ENCODE measurements at regions not wholly inside any gene's neighbourhood (a gene's known extent, or its start where the extent isn't known, plus 50 kb on each side); places are given as distances from the start of the nearest gene placed in this dataset.

GRCh38 chr3:153619268-153619667 lies 457.2 kb downstream of the RAP2B start:
- POLR2A ChIA-PET (ENCODE audit: low non-redundant PET) = no interaction called here
- no peak for TF ChIP-seq EZH2 (IDR thresholded peaks at IDR 0.05; ENCODE audit: borderline replicate concordance, low read depth, low read length, poor library complexity, severe bottlenecking)
- TF ChIP-seq CTCF (conservative IDR thresholded peaks at IDR 0.05; ENCODE audit: low read depth, low read length) = no peak
- intact Hi-C loops (cut with micrococcal nuclease; ENCODE audit: unreplicated experiment) = no loop called here
- no peaks in the 10 kb centered on the region for H3K27me3 ChIP-seq (replicated peaks; ENCODE audit: insufficient read depth, low read depth, low read length, poor library complexity)
- H3K9me3 ChIP-seq (ENCODE audit: low read depth, low read length, poor library complexity, severe bottlenecking) = no peaks in the 10 kb centered on the region
- no TSS peak for BruUV-seq (replicated peaks)
- no peak for DNase-seq (ENCODE audit: low spot score)
- no peak overlapping the region for H3K27ac ChIP-seq (ENCODE audit: low read depth, low read length, poor library complexity, severe bottlenecking)
- CTCF ChIA-PET = no interaction called here
- peaks cover 5% of the 10 kb centered on the region for H3K4me1 ChIP-seq (ENCODE audit: insufficient read depth, low read length, poor library complexity, severe bottlenecking)
- H3K4me3 ChIP-seq (ENCODE audit: low read depth, low read length, poor library complexity, severe bottlenecking) = no peak overlapping the region
- H3K36me3 ChIP-seq (ENCODE audit: insufficient read depth, low read length, poor library complexity, severe bottlenecking) = no peaks in the 10 kb centered on the region

- Histone ChIP-seq H3K36me3 (ENCODE audit: insufficient read depth, low read length, poor library complexity, severe bottlenecking) (no peaks in the 10 kb centered on the region), H3K4me3 (ENCODE audit: low read depth, low read length, poor library complexity, severe bottlenecking) (no peak overlapping the region), H3K4me1 (ENCODE audit: insufficient read depth, low read length, poor library complexity, severe bottlenecking) (peaks cover 5% of the 10 kb centered on the region), H3K27me3 (replicated peaks; ENCODE audit: insufficient read depth, low read depth, low read length, poor library complexity) (no peaks in the 10 kb centered on the region), H3K27ac (ENCODE audit: low read depth, low read length, poor library complexity, severe bottlenecking) (no peak overlapping the region), H3K9me3 (ENCODE audit: low read depth, low read length, poor library complexity, severe bottlenecking) (no peaks in the 10 kb centered on the region)
- BruUV-seq (replicated peaks) = no TSS peak
- CTCF ChIA-PET = no interaction called here
- POLR2A ChIA-PET (ENCODE audit: low non-redundant PET) = no interaction called here
- intact Hi-C loops (cut with micrococcal nuclease; ENCODE audit: unreplicated experiment) = no loop called here
- TF ChIP-seq CTCF (conservative IDR thresholded peaks at IDR 0.05; ENCODE audit: low read depth, low read length) (no peak), EZH2 (IDR thresholded peaks at IDR 0.05; ENCODE audit: borderline replicate concordance, low read depth, low read length, poor library complexity, severe bottlenecking) (no peak)
- DNase-seq (ENCODE audit: low spot score) = peak; percentile 35
Observed at GRCh38 chr3:153621953-153622352, 459.9 kb downstream of the RAP2B start.

GRCh38 chr3:153623834-153624233 lies 461.8 kb downstream of the RAP2B start:
- TF ChIP-seq EZH2 (IDR thresholded peaks at IDR 0.05; ENCODE audit: borderline replicate concordance, low read depth, low read length, poor library complexity, severe bottlenecking) = no peak
- no peak for TF ChIP-seq CTCF (conservative IDR thresholded peaks at IDR 0.05; ENCODE audit: low read depth, low read length)
- Histone ChIP-seq H3K36me3 (ENCODE audit: insufficient read depth, low read length, poor library complexity, severe bottlenecking) (no peaks in the 10 kb centered on the region), H3K27ac (ENCODE audit: low read depth, low read length, poor library complexity, severe bottlenecking) (no peak overlapping the region), H3K27me3 (replicated peaks; ENCODE audit: insufficient read depth, low read depth, low read length, poor library complexity) (no peaks in the 10 kb centered on the region), H3K9me3 (ENCODE audit: low read depth, low read length, poor library complexity, severe bottlenecking) (no peaks in the 10 kb centered on the region), H3K4me3 (ENCODE audit: low read depth, low read length, poor library complexity, severe bottlenecking) (no peak overlapping the region), H3K4me1 (ENCODE audit: insufficient read depth, low read length, poor library complexity, severe bottlenecking) (peaks cover 5% of the 10 kb centered on the region)
- DNase-seq (ENCODE audit: low spot score) = no peak
- CTCF ChIA-PET = no interaction called here
- intact Hi-C loops (cut with micrococcal nuclease; ENCODE audit: unreplicated experiment) = no loop called here
- BruUV-seq (replicated peaks) = no TSS peak
- POLR2A ChIA-PET (ENCODE audit: low non-redundant PET) = no interaction called here
